ENCODE measurements at regions not wholly inside any gene's neighbourhood (a gene's known extent, or its start where the extent isn't known, plus 50 kb on each side); places are given as distances from the start of the nearest gene placed in this dataset.

- TF ChIP-seq, protein P1, sequence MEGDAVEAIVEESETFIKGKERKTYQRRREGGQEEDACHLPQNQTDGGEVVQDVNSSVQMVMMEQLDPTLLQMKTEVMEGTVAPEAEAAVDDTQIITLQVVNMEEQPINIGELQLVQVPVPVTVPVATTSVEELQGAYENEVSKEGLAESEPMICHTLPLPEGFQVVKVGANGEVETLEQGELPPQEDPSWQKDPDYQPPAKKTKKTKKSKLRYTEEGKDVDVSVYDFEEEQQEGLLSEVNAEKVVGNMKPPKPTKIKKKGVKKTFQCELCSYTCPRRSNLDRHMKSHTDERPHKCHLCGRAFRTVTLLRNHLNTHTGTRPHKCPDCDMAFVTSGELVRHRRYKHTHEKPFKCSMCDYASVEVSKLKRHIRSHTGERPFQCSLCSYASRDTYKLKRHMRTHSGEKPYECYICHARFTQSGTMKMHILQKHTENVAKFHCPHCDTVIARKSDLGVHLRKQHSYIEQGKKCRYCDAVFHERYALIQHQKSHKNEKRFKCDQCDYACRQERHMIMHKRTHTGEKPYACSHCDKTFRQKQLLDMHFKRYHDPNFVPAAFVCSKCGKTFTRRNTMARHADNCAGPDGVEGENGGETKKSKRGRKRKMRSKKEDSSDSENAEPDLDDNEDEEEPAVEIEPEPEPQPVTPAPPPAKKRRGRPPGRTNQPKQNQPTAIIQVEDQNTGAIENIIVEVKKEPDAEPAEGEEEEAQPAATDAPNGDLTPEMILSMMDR (conservative IDR thresholded peaks at IDR 0.05; ENCODE audit: low read depth, low read length) = no peak
- no peak for TF ChIP-seq EZH2 (IDR thresholded peaks at IDR 0.05; ENCODE audit: low read length, unreplicated experiment)
Observed at GRCh38 chr1:54490361-54491248, 57.4 kb upstream of the ACOT11 start.

Data from PC-3 (cell line).